ENCODE measurements at regions not wholly inside any gene's neighbourhood (a gene's known extent, or its start where the extent isn't known, plus 50 kb on each side); places are given as distances from the start of the nearest gene placed in this dataset.

- 23% methylated on average over 1 of the region's 1 CpG; no CpG with 5 or more reads in 1 of the 2 donors for WGBS, 2 donors (ENCODE audit: low coverage in 1 of 2)
- intact Hi-C loops (cut with DNase I; ENCODE audit: low total_unique reads) (no loop called here), in situ Hi-C loops (cut with MboI; ENCODE audit: low pct_ligation_motif_present in 1 of 4, low pct_unique_long_range_greater_than_20kb in 1 of 4, low sequenced_read_pairs in 3 of 4) (no loop called here)
- Histone ChIP-seq H3K36me3 (no peaks in the 10 kb centered on the region), H3K4me3 (no peak overlapping the region), H3K9me3 (no peaks in the 10 kb centered on the region), H3K4me1 (no peaks in the 10 kb centered on the region), H3K27ac (no peak overlapping the region), H3K27me3 (peaks cover 6% of the 10 kb centered on the region)
- no peak for TF ChIP-seq CTCF (IDR thresholded peaks at IDR 0.05)
- TF ChIP-seq EP300 (IDR thresholded peaks at IDR 0.05; ENCODE audit: low read depth) = no peak
- TF ChIP-seq POLR2A (IDR thresholded peaks at IDR 0.05) = no peak
- TF ChIP-seq POLR2AphosphoS5 (IDR thresholded peaks at IDR 0.05) = no peak
- no peak for DNase-seq
Observed at GRCh38 chr12:108004319-108004718, 124.8 kb upstream of the WSCD2 start.

- Histone ChIP-seq H3K4me3 (no peak overlapping the region), H3K36me3 (no peaks in the 10 kb centered on the region), H3K4me1 (no peaks in the 10 kb centered on the region), H3K27ac (no peak overlapping the region), H3K27me3 (no peaks in the 10 kb centered on the region), H3K9me3 (no peaks in the 10 kb centered on the region)
- no peak for DNase-seq
- TF ChIP-seq CTCF (IDR thresholded peaks at IDR 0.05) (no peak), POLR2A (IDR thresholded peaks at IDR 0.05) (no peak), POLR2AphosphoS5 (IDR thresholded peaks at IDR 0.05) (no peak)
- intact Hi-C loops (cut with DNase I; ENCODE audit: low total_unique reads) = no loop called here
- in situ Hi-C loops (cut with MboI; ENCODE audit: low pct_ligation_motif_present in 1 of 4, low pct_unique_long_range_greater_than_20kb in 1 of 4, low sequenced_read_pairs in 3 of 4) = no loop called here
- WGBS, 2 donors (ENCODE audit: low coverage in 1 of 2) = 67 to 87% methylated on average over 1 to 2 of the region's 2 CpGs
Observed at GRCh38 chr12:108008163-108008905, 120.8 kb upstream of the WSCD2 start.

GRCh38 chr12:108009442-108010070 lies 119.5 kb upstream of the WSCD2 start:
- Histone ChIP-seq H3K36me3 (no peaks in the 10 kb centered on the region), H3K4me3 (no peak overlapping the region), H3K4me1 (no peaks in the 10 kb centered on the region), H3K9me3 (no peaks in the 10 kb centered on the region), H3K27me3 (no peaks in the 10 kb centered on the region), H3K27ac (no peak overlapping the region)
- in situ Hi-C loops (cut with MboI; ENCODE audit: low pct_ligation_motif_present in 1 of 4, low pct_unique_long_range_greater_than_20kb in 1 of 4, low sequenced_read_pairs in 3 of 4) = no loop called here
- intact Hi-C loops (cut with DNase I; ENCODE audit: low total_unique reads) = no loop called here
- 33 to 42% methylated on average over 4 of the region's 4 CpGs for WGBS, 2 donors (ENCODE audit: low coverage in 1 of 2)
- DNase-seq = no peak
- TF ChIP-seq POLR2AphosphoS5 (IDR thresholded peaks at IDR 0.05) (no peak), POLR2A (IDR thresholded peaks at IDR 0.05) (no peak), CTCF (IDR thresholded peaks at IDR 0.05) (no peak)

GRCh38 chr12:108016022-108016564 lies 113.0 kb upstream of the WSCD2 start:
- Histone ChIP-seq H3K4me1 (no peaks in the 10 kb centered on the region), H3K27me3 (no peaks in the 10 kb centered on the region), H3K9me3 (no peaks in the 10 kb centered on the region), H3K27ac (no peak overlapping the region), H3K4me3 (no peak overlapping the region), H3K36me3 (no peaks in the 10 kb centered on the region)
- DNase-seq = no peak
- in situ Hi-C loops (cut with MboI; ENCODE audit: low pct_ligation_motif_present in 1 of 4, low pct_unique_long_range_greater_than_20kb in 1 of 4, low sequenced_read_pairs in 3 of 4) = no loop called here
- intact Hi-C loops (cut with DNase I; ENCODE audit: low total_unique reads) = no loop called here
- WGBS, 2 donors (ENCODE audit: low coverage in 1 of 2) = 77 to 84% methylated on average over 3 to 4 of the region's 4 CpGs
- TF ChIP-seq POLR2A (IDR thresholded peaks at IDR 0.05) (no peak), CTCF (IDR thresholded peaks at IDR 0.05) (no peak), POLR2AphosphoS5 (IDR thresholded peaks at IDR 0.05) (no peak), EP300 (IDR thresholded peaks at IDR 0.05; ENCODE audit: low read depth) (no peak)
